Tibial nerve (tissue), 4 donors: ENCODE measurements at regions not wholly inside any gene's neighbourhood (a gene's known extent, or its start where the extent isn't known, plus 50 kb on each side); places are given as distances from the start of the nearest gene placed in this dataset.

Source experiments
- DNase-seq, 2 donors: peaks; one replicate each; pipeline ENCODE4 v3.0.0-alpha.2; 2019; ENCODE audit warnings: low spot score in 2 of 2
- H3K27ac ChIP-seq, 4 donors: fragments of 200-600 bp; sonication (generic) in 3 of 4; one replicate each; pipeline ENCODE4 v1.5.1; 2017 to 2019; ENCODE audit warnings: mild to moderate bottlenecking in 1 of 4
- H3K27me3 ChIP-seq, 2 donors: fragments of 200-600 bp; sonication (generic) in 1 of 2; one replicate each; pipeline versions ENCODE4 v1.5.1 to v1.6.0; 2017 to 2019
- H3K36me3 ChIP-seq, 3 donors: fragments of 200-600 bp; sonication (generic); one replicate each; pipeline ENCODE4 v1.5.1; 2018 to 2019
- H3K4me1 ChIP-seq, 4 donors: fragments of 200-600 bp; sonication (generic) in 3 of 4; one replicate each; pipeline ENCODE4 v1.5.1; 2017 to 2019
- H3K4me3 ChIP-seq, 4 donors: fragments of 200-600 bp; sonication (generic) in 3 of 4; one replicate each; pipeline ENCODE4 v1.5.1; 2017 to 2019; ENCODE audit warnings: mild to moderate bottlenecking in 1 of 4, moderate library complexity in 1 of 4
- H3K9me3 ChIP-seq, 4 donors: fragments of 200-600 bp; sonication (generic) in 3 of 4; one replicate each; pipeline ENCODE4 v1.5.1; 2017 to 2019
- CTCF ChIP-seq, 5 experiments: fragments of 200-600 bp in 3 of 5; fragments of 450-650 bp in 2 of 5; sonication (generic) in 3 of 5; IDR thresholded peaks; one replicate each; pipeline ENCODE4 v1.5.1; 2016 to 2019; ENCODE audit warnings: antibody characterized with exemption in 5 of 5, mild to moderate bottlenecking in 3 of 5, moderate library complexity in 2 of 5
- EP300 ChIP-seq, 2 donors: sonication (generic); formaldehyde crosslinking; IDR thresholded peaks; one replicate each; pipeline ENCODE4 v1.6.1; 2017; ENCODE audit warnings: antibody characterized with exemption in 2 of 2, mild to moderate bottlenecking in 1 of 2
- POLR2A ChIP-seq, 2 donors: fragments of 450-650 bp; IDR thresholded peaks; one replicate each; pipeline ENCODE4 v1.6.1; 2017; ENCODE audit warnings: antibody characterized with exemption in 2 of 2, mild to moderate bottlenecking in 2 of 2, moderate library complexity in 2 of 2
- WGBS, 2 donors: methylation state at CpG; one replicate each; pipeline ENCODE4 v1.1.5; 2018; 5-methylcytosine and 5-hydroxymethylcytosine counted together

GRCh38 chr3:153574445-153574844, 412.4 kb downstream of the RAP2B start:
- WGBS, 2 donors, result 63 to 71% methylated on average over 2 of the region's 2 CpGs
- TF ChIP-seq CTCF (IDR thresholded peaks at IDR 0.05) (no peak), POLR2A (IDR thresholded peaks at IDR 0.05) (no peak), EP300 (IDR thresholded peaks at IDR 0.05) (no peak)
- peaks cover 0 to 4% (median 1%) of the 10 kb centered on the region in 4 donors for H3K4me1 ChIP-seq

GRCh38 chr3:153577059-153577736, 415.2 kb downstream of the RAP2B start:
- Histone ChIP-seq H3K4me1 (peaks cover 0 to 3% (median under 1%) of the 10 kb centered on the region in 4 donors), H3K4me3 (no peak overlapping the region), H3K27ac (no peak overlapping the region), H3K9me3 (no peaks in the 10 kb centered on the region), H3K36me3 (no peaks in the 10 kb centered on the region), H3K27me3 (no peaks in the 10 kb centered on the region)
- DNase-seq, result no peak
- 70 to 72% methylated on average over 3 of the region's 3 CpGs for WGBS, 2 donors
- TF ChIP-seq CTCF (IDR thresholded peaks at IDR 0.05) (no peak), POLR2A (IDR thresholded peaks at IDR 0.05) (no peak), EP300 (IDR thresholded peaks at IDR 0.05) (no peak)

More at GRCh38 chr3:153574445-153574844, 412.4 kb downstream of the RAP2B start:
- no peak overlapping the region for H3K27ac ChIP-seq
- no peak overlapping the region for H3K4me3 ChIP-seq
- H3K36me3 ChIP-seq, result no peaks in the 10 kb centered on the region
- no peak for DNase-seq
- H3K27me3 ChIP-seq, result no peaks in the 10 kb centered on the region
- H3K9me3 ChIP-seq, result no peaks in the 10 kb centered on the region

- Histone ChIP-seq H3K4me3 (no peak overlapping the region), H3K27me3 (no peaks in the 10 kb centered on the region), H3K36me3 (no peaks in the 10 kb centered on the region), H3K9me3 (no peaks in the 10 kb centered on the region), H3K4me1 (peaks cover 0 to 2% (median 0%) of the 10 kb centered on the region in 4 donors), H3K27ac (no peak overlapping the region)
- DNase-seq, result no peak
- TF ChIP-seq CTCF (IDR thresholded peaks at IDR 0.05) (no peak), POLR2A (IDR thresholded peaks at IDR 0.05) (no peak), EP300 (IDR thresholded peaks at IDR 0.05) (no peak)
These were observed 416.0 kb downstream of the RAP2B start for GRCh38 chr3:153578046-153578445.

- TF ChIP-seq EP300 (IDR thresholded peaks at IDR 0.05) (no peak), CTCF (IDR thresholded peaks at IDR 0.05) (no peak), POLR2A (IDR thresholded peaks at IDR 0.05) (no peak)
- Histone ChIP-seq H3K27me3 (no peaks in the 10 kb centered on the region), H3K4me3 (no peak overlapping the region), H3K27ac (no peak overlapping the region), H3K36me3 (no peaks in the 10 kb centered on the region), H3K4me1 (no peaks in the 10 kb centered on the region), H3K9me3 (no peaks in the 10 kb centered on the region)
- 54 to 76% methylated on average over 2 of the region's 2 CpGs for WGBS, 2 donors
- no peak for DNase-seq
These were observed 428.0 kb downstream of the RAP2B start for GRCh38 chr3:153590051-153590450.

- TF ChIP-seq CTCF (IDR thresholded peaks at IDR 0.05) (no peak), POLR2A (IDR thresholded peaks at IDR 0.05) (no peak), EP300 (IDR thresholded peaks at IDR 0.05) (no peak)
- Histone ChIP-seq H3K27ac (no peak overlapping the region), H3K27me3 (no peaks in the 10 kb centered on the region), H3K9me3 (no peaks in the 10 kb centered on the region), H3K36me3 (no peaks in the 10 kb centered on the region), H3K4me1 (no peaks in the 10 kb centered on the region), H3K4me3 (no peak overlapping the region)
- WGBS, 2 donors, result 89 to 94% methylated on average over 1 of the region's 1 CpG
- DNase-seq, result no peak
These were observed 429.7 kb downstream of the RAP2B start for GRCh38 chr3:153591561-153592245.
